ENCODE measurements at regions not wholly inside any gene's neighbourhood (a gene's known extent, or its start where the extent isn't known, plus 50 kb on each side); places are given as distances from the start of the nearest gene placed in this dataset.

GRCh38 chr2:194166818-194167217 lies 1490.2 kb upstream of the SLC39A10 start:
- no peak overlapping the region for H3K23ac ChIP-seq (ENCODE audit: insufficient read length)
- no peaks in the 10 kb centered on the region for H3K79me2 ChIP-seq (ENCODE audit: control insufficient read depth in 1 of 2, insufficient read depth in 2 of 2, low read length in 2 of 2)
- peak; percentile 87 for FAIRE-seq
- POLR2A ChIA-PET (ENCODE audit: partially characterized antibody), result no interaction called here
- peak in 2 of 3 experiments; percentile 51 to 56; a peak in 3 of 4 replicates for TF ChIP-seq CTCF (IDR thresholded peaks at IDR 0.05; ENCODE audit: control extremely low read depth in 1 of 3, insufficient read depth in 1 of 3, low read depth in 1 of 3, low read length in 3 of 3)
- no peak for TF ChIP-seq USF2 (IDR thresholded peaks at IDR 0.05; ENCODE audit: low read length)
- peak; percentile 69 to 70 for TF ChIP-seq RAD21 (IDR thresholded peaks at IDR 0.05 in 1 of 2, conservative IDR thresholded peaks at IDR 0.05 in 1 of 2; ENCODE audit: low read depth in 2 of 2, low read length in 2 of 2)
- H3K4ac ChIP-seq (replicated peaks; ENCODE audit: insufficient read length, low read depth, low read length), result no peak overlapping the region
- H3K9ac ChIP-seq (replicated peaks in 1 of 4; ENCODE audit: extremely low read depth in 1 of 4, low read depth in 3 of 4, low read length in 3 of 4), result no peak overlapping the region
- no peak overlapping the region for H3K4me3 ChIP-seq (ENCODE audit: extremely low read depth in 1 of 4, insufficient read depth in 2 of 4, low read depth in 3 of 4, low read length in 4 of 4)
- H4K5ac ChIP-seq (ENCODE audit: insufficient read length, low read depth, low read length), result no peak overlapping the region
- no peaks in the 10 kb centered on the region for H3K9me3 ChIP-seq (ENCODE audit: insufficient read depth in 2 of 2, low read depth in 1 of 2, low read length in 1 of 2)
- no peaks in the 10 kb centered on the region for H3K27me3 ChIP-seq (replicated peaks in 1 of 4; ENCODE audit: control insufficient read depth in 3 of 4, extremely low read depth in 1 of 4, insufficient read depth in 3 of 4, low read length in 3 of 4)
- H2BK12ac ChIP-seq (ENCODE audit: low read depth, low read length), result no peak overlapping the region
- H3K27ac ChIP-seq (ENCODE audit: low read depth, low read length), result no peak overlapping the region
- H3K23me2 ChIP-seq (ENCODE audit: low read depth, low read length), result no peaks in the 10 kb centered on the region
- no peak for DNase-seq (ENCODE audit: low read depth in 1 of 2, low spot score in 2 of 2)
- H3K79me1 ChIP-seq (ENCODE audit: low read depth, low read length), result no peaks in the 10 kb centered on the region
- no peak overlapping the region for H2AK5ac ChIP-seq (ENCODE audit: low read depth, low read length)
- CTCF ChIA-PET (ENCODE audit: partially characterized antibody), result interaction anchor here (0.9 to 2.2 kb wide), 8 partner anchors 9 to 700 kb away, joined by 3 to 8 read pairs (median 4); no protein-coding TSS in a partner anchor
- no peak overlapping the region for H3K14ac ChIP-seq (ENCODE audit: insufficient read length)
- 53% methylated on average over 2 of the region's 2 CpGs; no CpG with 5 or more reads in 1 of the 2 experiments for WGBS, 2 experiments (ENCODE audit: extremely low coverage in 1 of 2, insufficient coverage in 1 of 2, insufficient read length in 1 of 2, insufficient replicate concordance in 2 of 2, low coverage in 1 of 2, low lambda C conversion rate in 2 of 2, missing lambda C conversion rate in 1 of 2)
- H4K8ac ChIP-seq (ENCODE audit: extremely low read depth, insufficient read depth, low read length), result no peak overlapping the region
- H2BK120ac ChIP-seq (replicated peaks; ENCODE audit: low read depth, low read length), result no peak overlapping the region
- H4K91ac ChIP-seq (replicated peaks; ENCODE audit: insufficient read length, low read length), result no peak overlapping the region
- no peak overlapping the region for H3K18ac ChIP-seq (ENCODE audit: extremely low read depth, low read length)
- H4K20me1 ChIP-seq (replicated peaks in 1 of 2; ENCODE audit: control insufficient read depth in 1 of 2, insufficient read depth in 2 of 2, low read length in 2 of 2), result no peaks in the 10 kb centered on the region
- no peak overlapping the region for H2BK15ac ChIP-seq (ENCODE audit: low read length)
- H2BK5ac ChIP-seq (ENCODE audit: low read depth, low read length), result no peak overlapping the region
- H3K4me1 ChIP-seq (replicated peaks in 1 of 4; ENCODE audit: control insufficient read depth in 3 of 4, insufficient read depth in 4 of 4, low read length in 3 of 4), result no peaks in the 10 kb centered on the region
- H3K56ac ChIP-seq (replicated peaks; ENCODE audit: insufficient read length, low read depth, low read length), result no peak overlapping the region
- no peak overlapping the region for H3K4me2 ChIP-seq (ENCODE audit: insufficient read depth in 1 of 2, low read depth in 2 of 2, low read length in 2 of 2)
- no peak overlapping the region for H2AFZ ChIP-seq (ENCODE audit: low read length)
- H3K36me3 ChIP-seq (ENCODE audit: control insufficient read depth in 2 of 4, insufficient read depth in 4 of 4, low read length in 3 of 4), result no peaks in the 10 kb centered on the region
- H2BK20ac ChIP-seq (ENCODE audit: low read length), result no peak overlapping the region
